ENCODE measurements at regions not wholly inside any gene's neighbourhood (a gene's known extent, or its start where the extent isn't known, plus 50 kb on each side); places are given as distances from the start of the nearest gene placed in this dataset.
"Not testable (repeated sequence)": the region's sequence is repeated elsewhere in the genome, so short reads cannot be mapped to it uniquely, and the experiment has no call there.

GRCh38 chr14:96688629-96689028, 108.6 kb upstream of the VRK1 start:
- no peak for FAIRE-seq

- no peak for FAIRE-seq
Measured at GRCh38 chr14:96690713-96691383, 106.3 kb upstream of the VRK1 start.

GRCh38 chr14:96693252-96693820, 103.8 kb upstream of the VRK1 start:
- FAIRE-seq = no peak

GRCh38 chr14:96693987-96694386, 103.2 kb upstream of the VRK1 start:
- no peak for FAIRE-seq

- FAIRE-seq = no peak
Measured at GRCh38 chr14:96698960-96699539, 98.1 kb upstream of the VRK1 start.

- FAIRE-seq = no peak
Measured at GRCh38 chr14:96699666-96700065, 97.5 kb upstream of the VRK1 start.

GRCh38 chr14:96702831-96703230, 94.4 kb upstream of the VRK1 start:
- FAIRE-seq = no peak

- no peak for FAIRE-seq
Measured at GRCh38 chr14:96705422-96706092, 91.6 kb upstream of the VRK1 start.

- FAIRE-seq = no peak
Measured at GRCh38 chr14:96706893-96707292, 90.3 kb upstream of the VRK1 start.

GRCh38 chr14:96710060-96710666, 87.0 kb upstream of the VRK1 start:
- FAIRE-seq = no peak

GRCh38 chr14:96711559-96712267, 85.5 kb upstream of the VRK1 start:
- no peak for FAIRE-seq

- no peak for FAIRE-seq
Measured at GRCh38 chr14:96713426-96713825, 83.8 kb upstream of the VRK1 start.

- FAIRE-seq = not testable (repeated sequence)
Measured at GRCh38 chr14:96714537-96714936, 82.6 kb upstream of the VRK1 start.

GRCh38 chr14:96717116-96717515, 80.1 kb upstream of the VRK1 start:
- FAIRE-seq = no peak

- no peak for FAIRE-seq
Measured at GRCh38 chr14:96718407-96718806, 78.8 kb upstream of the VRK1 start.

GRCh38 chr14:96720702-96721101, 76.5 kb upstream of the VRK1 start:
- FAIRE-seq = not testable (repeated sequence)

- FAIRE-seq = no peak
Measured at GRCh38 chr14:96722736-96723135, 74.4 kb upstream of the VRK1 start.

GRCh38 chr14:96723946-96724345, 73.2 kb upstream of the VRK1 start:
- no peak for FAIRE-seq

GRCh38 chr14:96725232-96725631, 72.0 kb upstream of the VRK1 start:
- no peak for FAIRE-seq

GRCh38 chr14:96727073-96727472, 70.1 kb upstream of the VRK1 start:
- FAIRE-seq = no peak

GRCh38 chr14:96727491-96727890, 69.7 kb upstream of the VRK1 start:
- FAIRE-seq = no peak

GRCh38 chr14:96727980-96728717, 69.0 kb upstream of the VRK1 start:
- no peak for FAIRE-seq

Measured in islet of Langerhans (tissue), 1 donor.